NCI-H1092 treated with DMSO at 0.1 percent for 48 hours (cell line): ENCODE measurements at regions not wholly inside any gene's neighbourhood (a gene's known extent, or its start where the extent isn't known, plus 50 kb on each side); places are given as distances from the start of the nearest gene placed in this dataset.

ENCODE experiments used
- DNase-seq: peaks from one replicate; lab custom pipeline; 2025; lab: John Stamatoyannopoulos, UW

GRCh38 chr11:82373781-82374542 lies 359.7 kb downstream of the FAM181B start:
- DNase-seq: no peak

- DNase-seq: no peak
Observed at GRCh38 chr11:82365351-82365750, 368.3 kb downstream of the FAM181B start.

GRCh38 chr11:82356316-82356715 lies 377.3 kb downstream of the FAM181B start:
- DNase-seq: no peak

GRCh38 chr11:82355313-82355823 lies 378.3 kb downstream of the FAM181B start:
- no peak for DNase-seq

GRCh38 chr11:82326853-82327252 lies 406.8 kb downstream of the FAM181B start:
- DNase-seq: no peak

- DNase-seq: no peak
Observed at GRCh38 chr11:82321206-82321605, 412.5 kb downstream of the FAM181B start.

- DNase-seq: no peak
Observed at GRCh38 chr11:82315093-82315492, 418.6 kb downstream of the FAM181B start.

- DNase-seq: no peak
Observed at GRCh38 chr11:82308979-82309378, 424.7 kb downstream of the FAM181B start.

GRCh38 chr11:82305123-82305522 lies 428.5 kb downstream of the FAM181B start:
- DNase-seq: no peak

GRCh38 chr11:82303671-82304070 lies 430.0 kb downstream of the FAM181B start:
- no peak for DNase-seq

- no peak for DNase-seq
Observed at GRCh38 chr11:82288471-82288870, 445.2 kb downstream of the FAM181B start.

- DNase-seq: no peak
Observed at GRCh38 chr11:82270870-82271269, 462.8 kb downstream of the FAM181B start.

- DNase-seq: no peak
Observed at GRCh38 chr11:82268627-82269026, 465.0 kb downstream of the FAM181B start.

GRCh38 chr11:82267186-82267585 lies 466.5 kb downstream of the FAM181B start:
- no peak for DNase-seq

GRCh38 chr11:82261367-82261766 lies 472.3 kb downstream of the FAM181B start:
- DNase-seq: no peak

- no peak for DNase-seq
Observed at GRCh38 chr11:82250047-82250446, 483.6 kb downstream of the FAM181B start.

GRCh38 chr11:82246926-82247325 lies 486.7 kb downstream of the FAM181B start:
- no peak for DNase-seq

GRCh38 chr11:82239498-82239897 lies 494.2 kb downstream of the FAM181B start:
- DNase-seq: no peak

- no peak for DNase-seq
Observed at GRCh38 chr11:82234256-82234655, 499.4 kb downstream of the FAM181B start.

GRCh38 chr11:82233201-82233600 lies 500.5 kb downstream of the FAM181B start:
- no peak for DNase-seq

GRCh38 chr11:82229341-82229740 lies 504.3 kb downstream of the FAM181B start:
- DNase-seq: no peak

GRCh38 chr11:82225930-82226329 lies 507.7 kb downstream of the FAM181B start:
- DNase-seq: no peak

GRCh38 chr11:82225502-82225901 lies 508.2 kb downstream of the FAM181B start:
- DNase-seq: no peak
